ENCODE measurements at regions not wholly inside any gene's neighbourhood (a gene's known extent, or its start where the extent isn't known, plus 50 kb on each side); places are given as distances from the start of the nearest gene placed in this dataset.

DNA sequence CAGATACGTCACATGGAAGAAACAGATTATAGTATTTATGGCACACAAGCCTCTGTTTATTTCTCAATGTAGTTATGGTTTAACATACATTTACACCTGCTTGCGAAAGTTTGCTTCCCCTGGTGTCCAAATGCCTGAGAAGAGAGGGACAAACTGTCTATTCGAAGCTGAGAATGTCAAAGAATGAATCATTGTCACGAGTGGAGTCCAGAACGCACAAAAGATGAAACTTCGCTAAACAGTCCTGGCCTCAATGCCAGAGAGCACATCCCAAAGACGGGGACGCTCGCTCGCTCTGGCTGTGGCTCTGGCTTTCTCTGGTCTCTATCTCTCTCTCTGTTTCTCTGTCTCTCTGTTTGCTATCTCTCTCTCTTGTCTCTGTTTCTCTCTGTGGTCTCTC lies 298.8 kb downstream of the FOXL1 start:
- DNase-seq, result no peak
- H3K9me3 ChIP-seq (replicated peaks; ENCODE audit: insufficient read depth, low read length), result no peaks in the 10 kb centered on the region
- H3K9ac ChIP-seq (ENCODE audit: low read length), result no peak overlapping the region
- peaks cover 36% of the 10 kb centered on the region for H3K27me3 ChIP-seq (replicated peaks; ENCODE audit: insufficient read depth, low read length)
- no peaks in the 10 kb centered on the region for H3K36me3 ChIP-seq (replicated peaks; ENCODE audit: insufficient read depth, low read length)
- no peak overlapping the region for H2AFZ ChIP-seq (ENCODE audit: low read length)
- no peaks in the 10 kb centered on the region for H3K4me1 ChIP-seq (ENCODE audit: low read length)
- no peaks in the 10 kb centered on the region for H4K20me1 ChIP-seq (ENCODE audit: insufficient read depth, low read length)
- TF ChIP-seq EZH2phosphoT487 (IDR thresholded peaks at IDR 0.05; ENCODE audit: low read length) (no peak), EZH2 (optimal IDR thresholded peaks at IDR 0.05; ENCODE audit: low read depth, low read length) (no peak)
- TF ChIP-seq, protein P1, sequence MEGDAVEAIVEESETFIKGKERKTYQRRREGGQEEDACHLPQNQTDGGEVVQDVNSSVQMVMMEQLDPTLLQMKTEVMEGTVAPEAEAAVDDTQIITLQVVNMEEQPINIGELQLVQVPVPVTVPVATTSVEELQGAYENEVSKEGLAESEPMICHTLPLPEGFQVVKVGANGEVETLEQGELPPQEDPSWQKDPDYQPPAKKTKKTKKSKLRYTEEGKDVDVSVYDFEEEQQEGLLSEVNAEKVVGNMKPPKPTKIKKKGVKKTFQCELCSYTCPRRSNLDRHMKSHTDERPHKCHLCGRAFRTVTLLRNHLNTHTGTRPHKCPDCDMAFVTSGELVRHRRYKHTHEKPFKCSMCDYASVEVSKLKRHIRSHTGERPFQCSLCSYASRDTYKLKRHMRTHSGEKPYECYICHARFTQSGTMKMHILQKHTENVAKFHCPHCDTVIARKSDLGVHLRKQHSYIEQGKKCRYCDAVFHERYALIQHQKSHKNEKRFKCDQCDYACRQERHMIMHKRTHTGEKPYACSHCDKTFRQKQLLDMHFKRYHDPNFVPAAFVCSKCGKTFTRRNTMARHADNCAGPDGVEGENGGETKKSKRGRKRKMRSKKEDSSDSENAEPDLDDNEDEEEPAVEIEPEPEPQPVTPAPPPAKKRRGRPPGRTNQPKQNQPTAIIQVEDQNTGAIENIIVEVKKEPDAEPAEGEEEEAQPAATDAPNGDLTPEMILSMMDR (IDR thresholded peaks at IDR 0.05; ENCODE audit: low read length), result no peak
- no peak overlapping the region for H3K27ac ChIP-seq (ENCODE audit: low read length)
- H3K4me2 ChIP-seq (ENCODE audit: low read depth, low read length), result no peak overlapping the region
- H3K4me3 ChIP-seq (ENCODE audit: low read length), result no peak overlapping the region
- no peaks in the 10 kb centered on the region for H3F3A ChIP-seq (ENCODE audit: insufficient read depth, low read length)
- H3K79me2 ChIP-seq (ENCODE audit: low read length), result no peaks in the 10 kb centered on the region
- no peaks in the 10 kb centered on the region for H3K9me2 ChIP-seq (replicated peaks; ENCODE audit: insufficient read depth, low read length)

DNA sequence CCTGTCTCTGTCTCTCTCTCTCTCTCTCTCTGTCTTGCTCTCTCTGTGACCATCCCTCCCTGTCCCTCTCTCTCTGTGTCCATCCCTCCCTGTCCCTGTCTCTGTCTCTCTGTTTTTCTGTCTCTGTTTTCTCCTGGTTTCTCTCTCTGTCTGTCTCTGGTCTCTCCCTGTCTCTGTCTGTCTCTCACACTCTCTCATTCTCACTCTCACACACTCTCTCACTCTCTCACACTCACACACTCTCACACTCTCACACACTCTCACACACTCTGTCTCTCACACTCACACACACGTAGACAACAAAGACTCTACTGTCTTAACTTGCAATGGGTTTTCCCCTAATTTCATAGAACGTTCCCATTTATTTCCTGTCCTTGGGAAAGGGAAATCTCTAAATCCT lies 299.5 kb downstream of the FOXL1 start:
- no peaks in the 10 kb centered on the region for H3F3A ChIP-seq (ENCODE audit: insufficient read depth, low read length)
- no peak overlapping the region for H3K27ac ChIP-seq (ENCODE audit: low read length)
- peaks cover 38% of the 10 kb centered on the region for H3K27me3 ChIP-seq (replicated peaks; ENCODE audit: insufficient read depth, low read length)
- H3K79me2 ChIP-seq (ENCODE audit: low read length), result no peaks in the 10 kb centered on the region
- DNase-seq, result no peak
- no peak overlapping the region for H3K4me3 ChIP-seq (ENCODE audit: low read length)
- no peak overlapping the region for H3K9ac ChIP-seq (ENCODE audit: low read length)
- TF ChIP-seq, protein P1 (IDR thresholded peaks at IDR 0.05; ENCODE audit: low read length), result no peak
- TF ChIP-seq EZH2phosphoT487 (IDR thresholded peaks at IDR 0.05; ENCODE audit: low read length) (no peak), EZH2 (optimal IDR thresholded peaks at IDR 0.05; ENCODE audit: low read depth, low read length) (no peak)
- no peak overlapping the region for H3K4me2 ChIP-seq (ENCODE audit: low read depth, low read length)
- no peaks in the 10 kb centered on the region for H3K9me2 ChIP-seq (replicated peaks; ENCODE audit: insufficient read depth, low read length)
- H2AFZ ChIP-seq (ENCODE audit: low read length), result no peak overlapping the region
- H3K4me1 ChIP-seq (ENCODE audit: low read length), result no peaks in the 10 kb centered on the region
- H3K9me3 ChIP-seq (replicated peaks; ENCODE audit: insufficient read depth, low read length), result no peaks in the 10 kb centered on the region
- H4K20me1 ChIP-seq (ENCODE audit: insufficient read depth, low read length), result no peaks in the 10 kb centered on the region
- no peaks in the 10 kb centered on the region for H3K36me3 ChIP-seq (replicated peaks; ENCODE audit: insufficient read depth, low read length)

DNA sequence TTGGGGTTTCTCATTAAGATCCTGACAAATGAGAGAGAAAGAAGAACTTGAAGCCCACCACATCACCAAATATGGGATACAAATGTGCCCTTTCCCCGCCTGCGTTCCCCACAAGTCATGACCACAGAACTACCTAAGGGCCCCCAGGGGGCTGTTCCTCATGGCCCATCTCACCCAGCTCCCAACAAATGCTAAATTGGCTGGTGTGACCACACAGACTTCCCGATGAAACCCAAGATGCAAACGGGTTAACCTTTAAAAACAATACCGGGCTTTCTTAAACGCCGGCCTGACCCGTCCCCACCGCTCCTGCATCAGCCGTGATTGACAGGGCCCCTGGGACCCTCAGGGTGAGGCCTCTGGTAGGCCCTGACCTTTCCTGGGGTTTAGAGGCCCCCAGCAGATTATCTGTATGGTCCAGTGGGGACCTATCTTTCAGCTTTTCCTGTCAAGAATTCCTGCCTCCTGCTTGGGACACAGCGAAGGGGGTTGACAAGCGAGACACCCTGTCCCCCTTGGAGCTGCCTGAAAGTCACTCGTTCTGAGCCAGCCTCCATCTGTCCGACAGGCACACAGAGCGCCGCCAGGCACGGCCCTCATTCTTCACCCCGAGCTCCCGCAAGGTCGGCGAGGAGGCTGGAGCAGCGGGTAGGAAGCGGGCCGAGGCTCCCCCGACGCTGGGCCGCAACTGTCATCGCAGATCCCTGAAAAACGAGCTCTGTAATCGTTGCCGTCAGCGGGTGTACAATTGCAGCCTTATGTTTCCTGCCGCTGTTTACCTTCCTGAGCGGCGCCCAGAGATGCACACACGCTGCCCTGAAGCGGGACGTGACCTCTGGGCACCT lies 300.1 kb downstream of the FOXL1 start:
- DNase-seq, result no peak
- Histone ChIP-seq H3K36me3 (replicated peaks; ENCODE audit: insufficient read depth, low read length) (no peaks in the 10 kb centered on the region), H3K9ac (ENCODE audit: low read length) (no peak overlapping the region), H2AFZ (ENCODE audit: low read length) (no peak overlapping the region), H3K4me2 (ENCODE audit: low read depth, low read length) (no peak overlapping the region), H3K27me3 (replicated peaks; ENCODE audit: insufficient read depth, low read length) (peaks cover 38% of the 10 kb centered on the region), H3K9me2 (replicated peaks; ENCODE audit: insufficient read depth, low read length) (no peaks in the 10 kb centered on the region), H3K4me1 (ENCODE audit: low read length) (no peaks in the 10 kb centered on the region), H3K27ac (ENCODE audit: low read length) (no peak overlapping the region), H4K20me1 (ENCODE audit: insufficient read depth, low read length) (no peaks in the 10 kb centered on the region), H3K79me2 (ENCODE audit: low read length) (no peaks in the 10 kb centered on the region), H3K4me3 (ENCODE audit: low read length) (no peak overlapping the region), H3F3A (ENCODE audit: insufficient read depth, low read length) (no peaks in the 10 kb centered on the region), H3K9me3 (replicated peaks; ENCODE audit: insufficient read depth, low read length) (no peaks in the 10 kb centered on the region)
- TF ChIP-seq EZH2 (optimal IDR thresholded peaks at IDR 0.05; ENCODE audit: low read depth, low read length) (no peak), EZH2phosphoT487 (IDR thresholded peaks at IDR 0.05; ENCODE audit: low read length) (no peak)
- TF ChIP-seq, protein P1 (IDR thresholded peaks at IDR 0.05; ENCODE audit: low read length), result no peak
